DND-41 (cell line): ENCODE measurements at regions not wholly inside any gene's neighbourhood (a gene's known extent, or its start where the extent isn't known, plus 50 kb on each side); places are given as distances from the start of the nearest gene placed in this dataset.

ENCODE experiments used
- ATAC-seq: fragments of 200-7000 bp; cut with Tn5 transposase; 3 replicates; pipeline ENCODE4 v1.9.1; 2021; ENCODE audit warnings: low read depth; ENCODE audit not compliant: insufficient read depth
- DNase-seq: peaks from one replicate; pipeline ENCODE4 v3.0.0-alpha.2; 2020
- H2AFZ ChIP-seq: 2 replicates; pipeline ENCODE4 v1.6.0; 2012; ENCODE audit warnings: low read depth, low read length
- H3K27ac ChIP-seq: 2 replicates; pipeline ENCODE4 v1.5.1; 2012; ENCODE audit warnings: low read length, inconsistent platforms
- H3K27me3 ChIP-seq: fragments of 200-600 bp; sonication (generic); 2 replicates; pipeline ENCODE4 v1.6.0; 2012; ENCODE audit warnings: low read length, mild to moderate bottlenecking, inconsistent platforms; ENCODE audit not compliant: insufficient read depth, poor library complexity
- H3K36me3 ChIP-seq: 2 replicates; pipeline ENCODE4 v1.5.1; 2012; ENCODE audit warnings: low read length, inconsistent platforms; ENCODE audit not compliant: insufficient read depth
- H3K4me1 ChIP-seq: 2 replicates; pipeline ENCODE4 v1.5.1; 2012; ENCODE audit warnings: mild to moderate bottlenecking, low read length; ENCODE audit not compliant: insufficient read depth
- H3K4me2 ChIP-seq: 2 replicates; pipeline ENCODE4 v1.6.0; 2012; ENCODE audit warnings: mild to moderate bottlenecking, moderate library complexity, low read length, inconsistent platforms; ENCODE audit not compliant: insufficient read depth
- H3K4me3 ChIP-seq, 2 experiments: fragments of 200-600 bp in 1 of 2; shearing (Covaris generic) in 1 of 2; 2 replicates each; pipeline ENCODE4 v1.5.1; 2012 to 2016; ENCODE audit warnings: inconsistent platforms in 2 of 2, low read length in 2 of 2, mild to moderate bottlenecking in 2 of 2, low read depth in 1 of 2, moderate library complexity in 1 of 2
- H3K79me2 ChIP-seq: 2 replicates; pipeline ENCODE4 v1.6.0; 2012; ENCODE audit warnings: low read length, inconsistent platforms; ENCODE audit not compliant: insufficient read depth
- H3K9ac ChIP-seq: 2 replicates; pipeline ENCODE4 v1.6.0; 2012; ENCODE audit warnings: low read depth, mild to moderate bottlenecking, inconsistent platforms, low read length, moderate library complexity
- H3K9me3 ChIP-seq: 2 replicates; pipeline ENCODE4 v1.5.1; 2012; ENCODE audit warnings: low read length, moderate library complexity, mild to moderate bottlenecking, inconsistent platforms; ENCODE audit not compliant: insufficient read depth, severe bottlenecking
- H4K20me1 ChIP-seq: 2 replicates; pipeline ENCODE4 v1.6.0; 2012; ENCODE audit warnings: low read length; ENCODE audit not compliant: insufficient read depth
- CTCF ChIP-seq: IDR thresholded peaks from 2 replicates; pipeline ENCODE4 v1.5.1; 2012; ENCODE audit warnings: borderline replicate concordance, low read length, moderate library complexity, mild to moderate bottlenecking; ENCODE audit not compliant: poor library complexity, severe bottlenecking; ENCODE audit errors: extremely low read depth
- EZH2 ChIP-seq: IDR thresholded peaks from 3 replicates; pipeline ENCODE4 v1.6.1; 2012; ENCODE audit warnings: borderline replicate concordance, low read depth, mild to moderate bottlenecking, moderate library complexity, low read length, inconsistent platforms; ENCODE audit not compliant: severe bottlenecking

GRCh38 chr7:51757960-51758359 lies 441.4 kb upstream of the COBL start:
- no peak for TF ChIP-seq EZH2
- Histone ChIP-seq H3K79me2 (no peaks in the 10 kb centered on the region), H3K4me2 (no peak overlapping the region), H3K9me3 (no peaks in the 10 kb centered on the region), H4K20me1 (no peaks in the 10 kb centered on the region), H3K27me3 (no peaks in the 10 kb centered on the region), H3K4me3 (no peak overlapping the region), H3K4me1 (no peaks in the 10 kb centered on the region), H3K9ac (no peak overlapping the region), H3K36me3 (no peaks in the 10 kb centered on the region), H2AFZ (no peak overlapping the region), H3K27ac (no peak overlapping the region)
- DNase-seq (no peak), ATAC-seq (no peak)

- H3K27me3 ChIP-seq, result no peaks in the 10 kb centered on the region
Measured at GRCh38 chr7:51732951-51733350, 416.3 kb upstream of the COBL start.

GRCh38 chr7:51732116-51732515 lies 415.5 kb upstream of the COBL start:
- Histone ChIP-seq H4K20me1 (no peaks in the 10 kb centered on the region), H3K9ac (no peak overlapping the region), H3K36me3 (no peaks in the 10 kb centered on the region), H3K4me2 (no peak overlapping the region), H3K4me3 (no peak overlapping the region), H3K9me3 (no peaks in the 10 kb centered on the region), H3K79me2 (no peaks in the 10 kb centered on the region), H3K27me3 (no peaks in the 10 kb centered on the region), H3K27ac (no peak overlapping the region), H3K4me1 (no peaks in the 10 kb centered on the region), H2AFZ (no peak overlapping the region)
- ATAC-seq (no peak), DNase-seq (no peak)
- no peak for TF ChIP-seq EZH2
- no peak for TF ChIP-seq CTCF

More at GRCh38 chr7:51732951-51733350, 416.3 kb upstream of the COBL start:
- Histone ChIP-seq H3K36me3 (no peaks in the 10 kb centered on the region), H4K20me1 (no peaks in the 10 kb centered on the region), H3K9me3 (no peaks in the 10 kb centered on the region), H3K79me2 (no peaks in the 10 kb centered on the region), H3K9ac (no peak overlapping the region), H3K4me1 (no peaks in the 10 kb centered on the region), H3K27ac (no peak overlapping the region), H2AFZ (no peak overlapping the region), H3K4me3 (no peak overlapping the region), H3K4me2 (no peak overlapping the region)
- DNase-seq, result no peak
- no peak for ATAC-seq
- TF ChIP-seq CTCF (no peak), EZH2 (no peak)

- DNase-seq (no peak), ATAC-seq (no peak)
- Histone ChIP-seq H3K27ac (no peak overlapping the region), H3K4me2 (no peak overlapping the region), H3K9ac (no peak overlapping the region), H3K79me2 (no peaks in the 10 kb centered on the region), H4K20me1 (no peaks in the 10 kb centered on the region), H3K9me3 (no peaks in the 10 kb centered on the region), H3K27me3 (no peaks in the 10 kb centered on the region), H3K36me3 (no peaks in the 10 kb centered on the region), H3K4me1 (no peaks in the 10 kb centered on the region), H3K4me3 (no peak overlapping the region), H2AFZ (no peak overlapping the region)
- TF ChIP-seq EZH2, result no peak
- no peak for TF ChIP-seq CTCF
Measured at GRCh38 chr7:51731075-51731474, 414.5 kb upstream of the COBL start.
